Parathyroid adenoma (tissue), 2 donors: ENCODE measurements at regions not wholly inside any gene's neighbourhood (a gene's known extent, or its start where the extent isn't known, plus 50 kb on each side); places are given as distances from the start of the nearest gene placed in this dataset.

Source experiments
- H2AFZ ChIP-seq: fragments of 300-600 bp; sonication (generic); one replicate; pipeline ENCODE4 v1.7.0; 2017; ENCODE audit warnings: antibody characterized with exemption, mild to moderate bottlenecking
- H3K27ac ChIP-seq: fragments of 300-600 bp; sonication (generic); one replicate; pipeline ENCODE4 v1.7.0; 2017
- H3K27me3 ChIP-seq: fragments of 300-600 bp; sonication (generic); one replicate; pipeline ENCODE4 v1.7.0; 2017; ENCODE audit warnings: low read length; ENCODE audit not compliant: control insufficient read depth, insufficient read depth
- H3K36me3 ChIP-seq: fragments of 300-600 bp; sonication (generic); one replicate; pipeline ENCODE4 v1.7.0; 2017; ENCODE audit warnings: low read length; ENCODE audit not compliant: control insufficient read depth, insufficient read depth
- H3K4me1 ChIP-seq: fragments of 300-600 bp; sonication (generic); one replicate; pipeline ENCODE4 v1.7.0; 2017; ENCODE audit warnings: control low read depth
- H3K4me2 ChIP-seq: fragments of 300-600 bp; sonication (generic); one replicate; pipeline ENCODE4 v1.7.0; 2017; ENCODE audit warnings: low read length
- H3K4me3 ChIP-seq: fragments of 300-600 bp; sonication (generic); one replicate; pipeline ENCODE4 v1.7.0; 2017; ENCODE audit warnings: low read depth, low read length
- H3K79me2 ChIP-seq: fragments of 300-600 bp; sonication (generic); one replicate; pipeline ENCODE4 v1.7.0; 2017; ENCODE audit warnings: control low read depth
- H3K9ac ChIP-seq: fragments of 300-600 bp; sonication (generic); one replicate; pipeline ENCODE4 v1.7.0; 2017; ENCODE audit warnings: mild to moderate bottlenecking
- H3K9me3 ChIP-seq: fragments of 300-600 bp; sonication (generic); one replicate; pipeline ENCODE4 v1.7.0; 2017; ENCODE audit warnings: low read length; ENCODE audit not compliant: control insufficient read depth
- TF ChIP-seq, protein P1 (sequence below): fragments of 300-600 bp; sonication (generic); IDR thresholded peaks from one replicate; pipeline ENCODE4 v1.7.0; 2017; ENCODE audit warnings: antibody characterized with exemption, mild to moderate bottlenecking
- donor health status: primary hyperparathyroidism.

- peaks cover under 1% of the 10 kb centered on the region for H3K79me2 ChIP-seq
- H2AFZ ChIP-seq, result no peak overlapping the region
- TF ChIP-seq, protein P1, sequence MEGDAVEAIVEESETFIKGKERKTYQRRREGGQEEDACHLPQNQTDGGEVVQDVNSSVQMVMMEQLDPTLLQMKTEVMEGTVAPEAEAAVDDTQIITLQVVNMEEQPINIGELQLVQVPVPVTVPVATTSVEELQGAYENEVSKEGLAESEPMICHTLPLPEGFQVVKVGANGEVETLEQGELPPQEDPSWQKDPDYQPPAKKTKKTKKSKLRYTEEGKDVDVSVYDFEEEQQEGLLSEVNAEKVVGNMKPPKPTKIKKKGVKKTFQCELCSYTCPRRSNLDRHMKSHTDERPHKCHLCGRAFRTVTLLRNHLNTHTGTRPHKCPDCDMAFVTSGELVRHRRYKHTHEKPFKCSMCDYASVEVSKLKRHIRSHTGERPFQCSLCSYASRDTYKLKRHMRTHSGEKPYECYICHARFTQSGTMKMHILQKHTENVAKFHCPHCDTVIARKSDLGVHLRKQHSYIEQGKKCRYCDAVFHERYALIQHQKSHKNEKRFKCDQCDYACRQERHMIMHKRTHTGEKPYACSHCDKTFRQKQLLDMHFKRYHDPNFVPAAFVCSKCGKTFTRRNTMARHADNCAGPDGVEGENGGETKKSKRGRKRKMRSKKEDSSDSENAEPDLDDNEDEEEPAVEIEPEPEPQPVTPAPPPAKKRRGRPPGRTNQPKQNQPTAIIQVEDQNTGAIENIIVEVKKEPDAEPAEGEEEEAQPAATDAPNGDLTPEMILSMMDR, result no peak
- H3K9me3 ChIP-seq, result no peaks in the 10 kb centered on the region
- no peaks in the 10 kb centered on the region for H3K27me3 ChIP-seq
- H3K27ac ChIP-seq, result peak overlapping the region; percentile 39
- H3K36me3 ChIP-seq, result no peaks in the 10 kb centered on the region
- H3K4me2 ChIP-seq, result no peak overlapping the region
- no peak overlapping the region for H3K4me3 ChIP-seq
- H3K9ac ChIP-seq, result no peak overlapping the region
- H3K4me1 ChIP-seq, result peaks cover 12% of the 10 kb centered on the region
Measured at GRCh38 chr4:41363384-41363981, 106.8 kb downstream of the UCHL1 start.

- peak overlapping the region; percentile 28 for H2AFZ ChIP-seq
- H3K4me3 ChIP-seq, result no peak overlapping the region
- H3K79me2 ChIP-seq, result peaks cover 12% of the 10 kb centered on the region
- H3K4me1 ChIP-seq, result peaks cover 15% of the 10 kb centered on the region
- H3K27me3 ChIP-seq, result no peaks in the 10 kb centered on the region
- peak overlapping the region; percentile 69 for H3K27ac ChIP-seq
- H3K36me3 ChIP-seq, result no peaks in the 10 kb centered on the region
- TF ChIP-seq, protein P1, result no peak
- H3K4me2 ChIP-seq, result peak overlapping the region; percentile 47
- no peaks in the 10 kb centered on the region for H3K9me3 ChIP-seq
- H3K9ac ChIP-seq, result no peak overlapping the region
Measured at GRCh38 chr4:41364876-41365275, 108.1 kb downstream of the UCHL1 start.

DNA sequence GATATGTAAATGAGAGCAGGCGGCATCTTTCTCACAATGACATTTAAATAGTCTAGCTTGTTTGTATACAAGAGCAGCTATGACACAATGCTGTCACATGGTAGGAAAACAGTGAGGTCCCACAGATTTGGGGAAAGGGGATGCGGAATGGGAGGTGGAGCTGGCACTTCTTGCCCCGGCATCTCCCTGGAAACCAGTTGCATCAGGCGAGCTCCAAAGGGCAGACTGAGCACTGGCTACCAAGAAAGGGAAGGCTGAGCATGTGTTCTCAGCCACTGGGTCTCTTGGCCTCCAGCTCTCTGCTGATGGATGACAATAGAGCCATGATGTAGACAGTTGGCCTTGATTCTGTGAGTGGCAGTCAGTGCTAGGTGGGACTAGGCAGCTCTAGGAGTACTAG is 109.0 kb downstream of the UCHL1 start:
- Histone ChIP-seq H3K4me2 (no peak overlapping the region), H3K79me2 (peaks cover 17% of the 10 kb centered on the region), H3K9me3 (no peaks in the 10 kb centered on the region), H2AFZ (no peak overlapping the region), H3K27ac (peak overlapping the region; percentile 69), H3K27me3 (no peaks in the 10 kb centered on the region), H3K4me1 (peaks cover 20% of the 10 kb centered on the region), H3K4me3 (no peak overlapping the region), H3K36me3 (no peaks in the 10 kb centered on the region), H3K9ac (no peak overlapping the region)
- TF ChIP-seq, protein P1, result no peak

GRCh38 chr4:41366911-41367517 is 110.3 kb downstream of the UCHL1 start:
- no peaks in the 10 kb centered on the region for H3K9me3 ChIP-seq
- H3K27me3 ChIP-seq, result no peaks in the 10 kb centered on the region
- H3K36me3 ChIP-seq, result no peaks in the 10 kb centered on the region
- H3K79me2 ChIP-seq, result peaks cover 20% of the 10 kb centered on the region
- TF ChIP-seq, protein P1, result no peak
- H3K4me3 ChIP-seq, result no peak overlapping the region
- peaks cover 20% of the 10 kb centered on the region for H3K4me1 ChIP-seq
- H3K4me2 ChIP-seq, result no peak overlapping the region
- H3K9ac ChIP-seq, result no peak overlapping the region
- no peak overlapping the region for H2AFZ ChIP-seq
- H3K27ac ChIP-seq, result no peak overlapping the region

DNA sequence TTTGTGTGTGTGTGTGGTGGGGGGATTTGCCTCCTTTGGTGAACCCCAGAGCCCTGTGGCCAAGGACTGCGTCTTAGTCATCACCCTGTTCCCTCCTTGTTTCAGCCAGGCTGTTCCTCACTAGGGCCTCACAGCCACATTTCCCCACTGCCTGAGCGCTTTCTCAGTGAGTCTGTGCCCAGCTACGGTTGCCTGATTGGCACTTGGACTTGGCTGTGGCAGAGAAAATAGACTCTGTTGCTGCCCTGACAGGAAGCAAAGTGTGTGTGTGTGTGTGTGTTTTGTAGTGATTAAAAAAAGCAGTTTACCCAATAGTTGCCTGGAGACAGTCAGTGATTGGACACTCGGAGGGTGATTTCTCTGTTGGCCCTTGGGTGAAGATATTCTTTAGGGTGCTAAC is 113.0 kb downstream of the UCHL1 start:
- TF ChIP-seq, protein P1, result no peak
- H3K79me2 ChIP-seq, result peaks cover 27% of the 10 kb centered on the region
- H3K27ac ChIP-seq, result peak overlapping the region; percentile 29
- H3K36me3 ChIP-seq, result no peaks in the 10 kb centered on the region
- H3K9ac ChIP-seq, result no peak overlapping the region
- no peak overlapping the region for H2AFZ ChIP-seq
- H3K4me1 ChIP-seq, result peaks cover 17% of the 10 kb centered on the region
- H3K4me3 ChIP-seq, result no peak overlapping the region
- no peaks in the 10 kb centered on the region for H3K9me3 ChIP-seq
- no peaks in the 10 kb centered on the region for H3K27me3 ChIP-seq
- no peak overlapping the region for H3K4me2 ChIP-seq
